ENCODE measurements at regions not wholly inside any gene's neighbourhood (a gene's known extent, or its start where the extent isn't known, plus 50 kb on each side); places are given as distances from the start of the nearest gene placed in this dataset.

GRCh38 chr20:12411246-12411940 is 493.7 kb downstream of the BTBD3 start:
- no peaks in the 10 kb centered on the region for H3K9me2 ChIP-seq (ENCODE audit: low read depth, low read length)
- peaks cover 2% of the 10 kb centered on the region; the same call in 1 of the 2 replicates for H3K9me3 ChIP-seq (ENCODE audit: low read length)
- H3K4me2 ChIP-seq (ENCODE audit: low read length), result no peak overlapping the region
- no peak overlapping the region for H3K4me3 ChIP-seq (ENCODE audit: low read depth, low read length, poor library complexity, severe bottlenecking)
- no peak for TF ChIP-seq EZH2 (IDR thresholded peaks at IDR 0.05; ENCODE audit: borderline replicate concordance, low read length)
- no peak for TF ChIP-seq CTCF (IDR thresholded peaks at IDR 0.05; ENCODE audit: low read length)
- H3K27ac ChIP-seq (ENCODE audit: low read depth, low read length, poor library complexity, severe bottlenecking), result no peak overlapping the region
- no peaks in the 10 kb centered on the region for H4K20me1 ChIP-seq (ENCODE audit: insufficient read depth, low read length)
- H3K4me1 ChIP-seq (ENCODE audit: insufficient read depth, low read length, severe bottlenecking), result no peaks in the 10 kb centered on the region
- no peak overlapping the region for H2AFZ ChIP-seq (ENCODE audit: low read length)
- no peaks in the 10 kb centered on the region for H3K27me3 ChIP-seq (ENCODE audit: insufficient read depth, low read length)
- H3K9ac ChIP-seq (ENCODE audit: low read length), result no peak overlapping the region
- H3F3A ChIP-seq (ENCODE audit: insufficient read depth, low read length), result no peaks in the 10 kb centered on the region
- H3K79me2 ChIP-seq (ENCODE audit: insufficient read depth, low read length), result no peaks in the 10 kb centered on the region
- no peaks in the 10 kb centered on the region for H3K36me3 ChIP-seq (ENCODE audit: insufficient read depth, low read length)

GRCh38 chr20:12413116-12413515 is 495.4 kb downstream of the BTBD3 start:
- H3K4me1 ChIP-seq (ENCODE audit: insufficient read depth, low read length, severe bottlenecking), result no peaks in the 10 kb centered on the region
- H3K27me3 ChIP-seq (ENCODE audit: insufficient read depth, low read length), result no peaks in the 10 kb centered on the region
- no peak overlapping the region for H2AFZ ChIP-seq (ENCODE audit: low read length)
- no peaks in the 10 kb centered on the region for H3K9me3 ChIP-seq (ENCODE audit: low read length)
- H3K27ac ChIP-seq (ENCODE audit: low read depth, low read length, poor library complexity, severe bottlenecking), result no peak overlapping the region
- TF ChIP-seq CTCF (IDR thresholded peaks at IDR 0.05; ENCODE audit: low read length), result no peak
- TF ChIP-seq EZH2 (IDR thresholded peaks at IDR 0.05; ENCODE audit: borderline replicate concordance, low read length), result no peak
- no peaks in the 10 kb centered on the region for H3K9me2 ChIP-seq (ENCODE audit: low read depth, low read length)
- H3K4me2 ChIP-seq (ENCODE audit: low read length), result no peak overlapping the region
- no peaks in the 10 kb centered on the region for H3K79me2 ChIP-seq (ENCODE audit: insufficient read depth, low read length)
- no peaks in the 10 kb centered on the region for H3K36me3 ChIP-seq (ENCODE audit: insufficient read depth, low read length)
- no peak overlapping the region for H3K4me3 ChIP-seq (ENCODE audit: low read depth, low read length, poor library complexity, severe bottlenecking)
- no peaks in the 10 kb centered on the region for H3F3A ChIP-seq (ENCODE audit: insufficient read depth, low read length)
- no peaks in the 10 kb centered on the region for H4K20me1 ChIP-seq (ENCODE audit: insufficient read depth, low read length)
- no peak overlapping the region for H3K9ac ChIP-seq (ENCODE audit: low read length)

DNA sequence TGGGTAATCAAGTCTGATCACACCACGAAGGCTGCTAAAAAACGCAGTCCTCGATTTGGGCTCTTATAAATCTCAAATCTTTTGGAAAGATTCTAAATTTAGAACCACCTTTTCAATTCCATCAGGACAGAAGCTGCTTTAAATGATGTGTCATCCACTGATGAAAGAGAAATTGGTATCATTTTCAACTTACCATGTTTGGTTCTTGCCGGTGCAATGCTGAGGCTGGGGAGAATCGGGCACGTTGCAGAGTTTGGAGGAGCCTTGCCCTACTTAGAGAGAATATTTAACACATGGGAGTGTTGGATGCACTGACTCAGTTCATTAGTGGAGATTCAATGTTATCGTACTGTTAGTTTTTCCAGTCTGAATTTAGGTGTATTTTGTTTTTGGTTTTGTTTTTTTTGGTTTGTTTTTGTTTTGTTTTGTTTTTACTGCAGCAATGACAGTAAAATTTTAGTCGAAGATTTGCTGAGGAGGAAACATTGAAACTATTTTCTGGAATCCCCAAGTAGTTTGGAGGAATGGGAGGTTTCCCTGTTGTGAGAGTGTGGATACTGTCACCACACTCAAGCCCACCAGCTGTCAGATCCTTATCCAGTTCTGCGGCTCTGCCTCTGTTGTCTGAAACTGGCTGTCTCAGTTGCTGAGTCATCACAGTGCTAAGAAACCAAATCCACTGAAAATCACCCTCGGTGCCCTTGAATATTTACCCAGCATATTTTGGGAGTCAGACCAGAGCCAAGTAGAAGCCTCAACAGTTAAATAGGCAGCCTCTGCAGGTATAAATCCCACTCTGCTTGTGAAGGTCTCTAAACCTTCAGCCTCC is 497.0 kb downstream of the BTBD3 start:
- H3K9me3 ChIP-seq (ENCODE audit: low read length), result no peaks in the 10 kb centered on the region
- H3F3A ChIP-seq (ENCODE audit: insufficient read depth, low read length), result no peaks in the 10 kb centered on the region
- no peaks in the 10 kb centered on the region for H3K4me1 ChIP-seq (ENCODE audit: insufficient read depth, low read length, severe bottlenecking)
- no peak overlapping the region for H3K9ac ChIP-seq (ENCODE audit: low read length)
- no peaks in the 10 kb centered on the region for H3K27me3 ChIP-seq (ENCODE audit: insufficient read depth, low read length)
- no peak overlapping the region for H3K4me2 ChIP-seq (ENCODE audit: low read length)
- no peak overlapping the region for H3K27ac ChIP-seq (ENCODE audit: low read depth, low read length, poor library complexity, severe bottlenecking)
- no peaks in the 10 kb centered on the region for H4K20me1 ChIP-seq (ENCODE audit: insufficient read depth, low read length)
- no peak for TF ChIP-seq CTCF (IDR thresholded peaks at IDR 0.05; ENCODE audit: low read length)
- no peak for TF ChIP-seq EZH2 (IDR thresholded peaks at IDR 0.05; ENCODE audit: borderline replicate concordance, low read length)
- no peaks in the 10 kb centered on the region for H3K9me2 ChIP-seq (ENCODE audit: low read depth, low read length)
- no peak overlapping the region for H2AFZ ChIP-seq (ENCODE audit: low read length)
- H3K36me3 ChIP-seq (ENCODE audit: insufficient read depth, low read length), result no peaks in the 10 kb centered on the region
- H3K79me2 ChIP-seq (ENCODE audit: insufficient read depth, low read length), result no peaks in the 10 kb centered on the region
- no peak overlapping the region for H3K4me3 ChIP-seq (ENCODE audit: low read depth, low read length, poor library complexity, severe bottlenecking)
